Adipocyte (in vitro differentiated cells): ENCODE measurements at regions not wholly inside any gene's neighbourhood (a gene's known extent, or its start where the extent isn't known, plus 50 kb on each side); places are given as distances from the start of the nearest gene placed in this dataset.
A peak's percentile ranks its signal among the peaks of the same experiment; 100 is the strongest.

ENCODE experiments used
- DNase-seq: peaks from one replicate; pipeline ENCODE4 v3.0.0-alpha.2; 2015; ENCODE audit warnings: low read depth
- H3K27me3 ChIP-seq: replicated peaks from 2 replicates; pipeline ENCODE4 v1.7.0; 2013; ENCODE audit warnings: mild to moderate bottlenecking, low read length, moderate library complexity; ENCODE audit not compliant: control insufficient read depth, insufficient read depth
- H3K36me3 ChIP-seq: 2 replicates; pipeline ENCODE4 v1.7.0; 2013; ENCODE audit warnings: low read length, mild to moderate bottlenecking, moderate library complexity; ENCODE audit not compliant: control insufficient read depth, insufficient read depth, severe bottlenecking
- H3K4me1 ChIP-seq: 2 replicates; pipeline ENCODE4 v1.7.0; 2013; ENCODE audit warnings: mild to moderate bottlenecking, low read length, moderate library complexity; ENCODE audit not compliant: control insufficient read depth, insufficient read depth
- H3K4me3 ChIP-seq: 2 replicates; pipeline ENCODE4 v1.7.0; 2013; ENCODE audit warnings: mild to moderate bottlenecking, low read length, moderate library complexity
- H3K9ac ChIP-seq: 2 replicates; pipeline ENCODE4 v1.7.0; 2013; ENCODE audit warnings: mild to moderate bottlenecking, low read length, moderate library complexity
- H3K9me3 ChIP-seq: 2 replicates; pipeline ENCODE4 v1.7.0; 2013; ENCODE audit warnings: mild to moderate bottlenecking, low read length, moderate library complexity; ENCODE audit not compliant: control insufficient read depth

DNA sequence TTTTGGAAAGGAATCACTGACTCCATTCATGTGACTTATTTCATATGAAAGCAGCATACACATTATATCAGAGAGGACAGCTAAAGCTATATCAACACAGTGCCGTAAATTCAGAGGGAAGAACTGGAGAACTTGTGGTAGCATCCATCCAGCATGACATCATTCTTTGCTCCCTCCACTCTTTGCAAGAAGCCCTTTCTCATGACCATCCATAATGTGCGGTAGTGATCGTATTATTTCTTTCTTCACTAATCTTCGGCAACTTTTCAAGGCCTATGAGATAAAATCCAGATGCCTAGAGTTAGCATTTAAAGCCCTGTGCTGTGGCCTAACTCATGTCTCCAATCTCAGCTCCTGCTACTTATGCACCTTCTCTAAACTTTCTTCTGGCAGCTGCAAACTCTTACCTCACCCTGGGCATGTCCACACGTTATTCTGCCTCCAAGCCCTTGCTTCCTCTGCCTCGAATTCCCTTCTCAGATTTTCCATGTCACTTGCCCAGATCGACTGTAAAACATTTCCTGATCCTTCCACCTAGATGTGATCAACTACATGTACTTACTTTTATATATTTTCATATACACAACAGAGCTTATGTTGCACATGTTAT lies 307.3 kb upstream of the SGCD start:
- H3K9ac ChIP-seq = no peak overlapping the region
- H3K4me1 ChIP-seq = no peaks in the 10 kb centered on the region
- H3K4me3 ChIP-seq = no peak overlapping the region
- no peak for DNase-seq
- no peaks in the 10 kb centered on the region for H3K27me3 ChIP-seq
- H3K36me3 ChIP-seq = no peaks in the 10 kb centered on the region
- no peaks in the 10 kb centered on the region for H3K9me3 ChIP-seq

DNA sequence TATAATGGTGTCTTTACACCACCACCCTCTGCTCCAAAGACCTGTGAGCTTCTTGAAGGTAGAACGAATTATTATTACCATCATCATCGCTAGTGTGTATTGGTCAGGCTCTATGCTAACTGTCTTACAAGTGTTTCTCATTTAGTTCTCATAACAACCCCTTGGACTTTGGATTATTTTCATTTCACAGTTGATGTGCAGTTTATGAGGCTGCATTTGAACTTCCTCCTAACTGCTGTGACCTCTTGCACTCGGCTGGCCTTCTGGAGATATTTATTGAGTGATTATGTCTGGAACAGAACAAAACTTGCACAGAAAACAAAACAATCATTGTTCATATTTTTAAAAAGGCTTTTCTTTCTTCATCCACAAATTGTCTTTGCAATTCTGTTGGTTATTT lies 306.3 kb upstream of the SGCD start:
- no peak overlapping the region for H3K4me3 ChIP-seq
- no peak overlapping the region for H3K9ac ChIP-seq
- no peaks in the 10 kb centered on the region for H3K27me3 ChIP-seq
- no peaks in the 10 kb centered on the region for H3K4me1 ChIP-seq
- H3K36me3 ChIP-seq = no peaks in the 10 kb centered on the region
- H3K9me3 ChIP-seq = no peaks in the 10 kb centered on the region
- DNase-seq = no peak

DNA sequence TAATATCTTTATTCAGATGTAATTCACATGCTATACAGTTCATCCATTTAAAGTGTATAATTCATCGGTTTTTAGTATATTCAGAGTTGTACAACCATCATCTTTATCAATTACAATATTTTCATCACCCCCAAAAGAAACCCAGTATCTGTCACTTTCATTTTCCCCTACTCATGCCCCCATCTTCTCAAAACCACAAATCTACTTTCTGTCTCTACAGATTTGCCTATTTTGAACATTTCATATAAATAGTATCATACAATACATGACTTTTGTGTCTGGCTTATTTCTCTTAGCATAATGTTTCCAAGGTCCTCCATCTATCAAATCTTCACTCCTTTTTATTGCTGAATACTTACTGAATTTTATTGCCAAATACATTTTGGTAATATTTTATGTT lies 305.1 kb upstream of the SGCD start:
- no peak for DNase-seq
- Histone ChIP-seq H3K4me3 (no peak overlapping the region), H3K9me3 (peaks cover 3% of the 10 kb centered on the region), H3K9ac (no peak overlapping the region), H3K4me1 (no peaks in the 10 kb centered on the region), H3K36me3 (no peaks in the 10 kb centered on the region), H3K27me3 (no peaks in the 10 kb centered on the region)

DNA sequence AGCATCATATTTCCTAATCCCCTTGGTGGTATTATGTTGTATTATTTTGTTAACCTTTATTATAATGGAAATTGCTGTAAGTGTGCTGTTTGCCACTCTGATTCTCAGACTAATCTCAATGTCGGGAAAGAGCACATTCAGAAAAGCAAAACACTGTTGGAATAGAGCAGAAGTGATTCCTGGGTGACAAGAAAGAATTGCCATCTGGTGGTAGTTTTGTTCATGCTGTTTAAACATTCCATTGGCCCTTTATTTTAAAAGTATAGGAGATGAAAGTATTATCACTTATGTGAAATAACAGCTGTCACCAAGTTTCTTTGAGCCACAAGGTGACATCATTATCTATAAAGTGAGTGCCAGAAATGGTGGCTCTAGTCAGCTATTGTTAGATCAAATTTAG lies 301.3 kb upstream of the SGCD start:
- peaks cover 3% of the 10 kb centered on the region for H3K9me3 ChIP-seq
- H3K36me3 ChIP-seq = no peaks in the 10 kb centered on the region
- H3K4me1 ChIP-seq = no peaks in the 10 kb centered on the region
- no peak overlapping the region for H3K4me3 ChIP-seq
- H3K27me3 ChIP-seq = no peaks in the 10 kb centered on the region
- no peak overlapping the region for H3K9ac ChIP-seq
- DNase-seq = no peak

- DNase-seq = peak; percentile 20
- Histone ChIP-seq H3K4me3 (no peak overlapping the region), H3K9me3 (peaks cover 7% of the 10 kb centered on the region), H3K36me3 (no peaks in the 10 kb centered on the region), H3K27me3 (no peaks in the 10 kb centered on the region), H3K4me1 (no peaks in the 10 kb centered on the region), H3K9ac (no peak overlapping the region)
Observed at GRCh38 chr5:156031181-156031580, 295.8 kb upstream of the SGCD start.

DNA sequence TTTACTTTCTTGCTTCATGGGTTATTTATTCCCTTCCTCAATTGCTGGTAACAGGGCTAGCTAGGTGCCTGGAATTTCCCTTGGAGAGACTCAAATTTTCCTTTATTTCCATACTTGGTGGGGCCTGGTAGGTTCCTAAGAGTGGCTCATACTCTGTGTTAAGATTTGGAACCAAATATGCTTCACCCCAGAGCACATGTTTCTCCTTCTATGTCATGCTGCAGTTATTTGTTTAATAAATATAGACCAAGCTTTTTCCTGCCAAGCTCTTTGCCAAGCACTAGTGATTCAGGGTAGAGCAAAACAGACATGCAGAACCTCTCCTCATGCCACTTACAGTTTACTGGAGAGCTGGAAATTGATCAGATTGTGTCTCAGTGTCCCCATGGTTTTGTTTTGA lies 290.3 kb upstream of the SGCD start:
- Histone ChIP-seq H3K4me3 (no peak overlapping the region), H3K4me1 (no peaks in the 10 kb centered on the region), H3K27me3 (no peaks in the 10 kb centered on the region), H3K9ac (no peak overlapping the region), H3K36me3 (no peaks in the 10 kb centered on the region), H3K9me3 (peaks cover 4% of the 10 kb centered on the region)
- peak; percentile 64 for DNase-seq

GRCh38 chr5:156037151-156037909 lies 289.6 kb upstream of the SGCD start:
- H3K27me3 ChIP-seq = no peaks in the 10 kb centered on the region
- H3K4me3 ChIP-seq = no peak overlapping the region
- no peak overlapping the region for H3K9ac ChIP-seq
- DNase-seq = no peak
- peaks cover 4% of the 10 kb centered on the region for H3K9me3 ChIP-seq
- H3K4me1 ChIP-seq = no peaks in the 10 kb centered on the region
- H3K36me3 ChIP-seq = no peaks in the 10 kb centered on the region

- H3K36me3 ChIP-seq = no peaks in the 10 kb centered on the region
Observed at GRCh38 chr5:156042726-156043125, 284.2 kb upstream of the SGCD start.

DNA sequence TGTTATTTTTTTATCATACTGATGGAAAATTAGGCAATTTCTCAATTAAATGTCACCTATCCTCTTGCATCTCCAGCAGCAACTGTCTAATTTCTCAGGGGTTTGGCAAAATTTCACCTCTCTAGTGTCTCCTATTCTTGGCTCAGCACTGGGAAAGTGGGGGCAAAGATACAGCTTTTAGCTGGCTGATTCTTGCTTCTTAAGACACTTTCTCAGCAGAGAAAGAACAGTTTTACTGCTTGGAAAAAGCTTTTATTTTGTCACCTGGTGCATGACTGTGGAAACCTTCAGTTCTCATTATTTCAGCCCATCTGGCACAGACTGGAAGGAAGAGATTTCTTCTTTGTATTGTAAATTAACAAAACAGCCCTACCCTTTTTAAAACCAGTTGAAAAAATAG lies 283.6 kb upstream of the SGCD start:
- H3K9ac ChIP-seq = no peak overlapping the region
- no peak for DNase-seq
- H3K4me3 ChIP-seq = no peak overlapping the region
- H3K9me3 ChIP-seq = no peaks in the 10 kb centered on the region
- no peaks in the 10 kb centered on the region for H3K27me3 ChIP-seq
- no peaks in the 10 kb centered on the region for H3K4me1 ChIP-seq
- H3K36me3 ChIP-seq = no peaks in the 10 kb centered on the region

More at GRCh38 chr5:156042726-156043125, 284.2 kb upstream of the SGCD start:
- no peaks in the 10 kb centered on the region for H3K27me3 ChIP-seq
- H3K4me1 ChIP-seq = no peaks in the 10 kb centered on the region
- no peaks in the 10 kb centered on the region for H3K9me3 ChIP-seq
- no peak overlapping the region for H3K4me3 ChIP-seq
- DNase-seq = no peak
- H3K9ac ChIP-seq = no peak overlapping the region

DNA sequence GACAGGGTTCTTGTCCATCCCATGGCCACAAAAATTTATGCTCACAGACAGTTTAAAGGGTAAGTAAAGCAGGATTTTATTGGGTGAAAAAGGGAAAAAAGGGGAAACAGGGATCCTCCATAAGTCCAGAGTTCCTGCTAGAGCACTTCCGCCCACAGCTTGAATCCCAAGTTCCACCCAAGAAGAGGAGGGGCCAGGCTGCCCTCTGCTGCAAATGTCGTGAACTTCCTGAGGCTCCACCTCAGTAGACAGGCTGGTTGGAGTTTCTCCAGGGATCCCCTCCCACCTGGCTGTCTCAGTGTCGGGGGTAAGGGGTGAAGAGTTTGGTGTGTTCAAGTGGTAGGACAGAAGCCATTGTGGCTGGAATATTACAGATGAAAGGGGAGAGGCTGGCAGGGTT lies 275.0 kb upstream of the SGCD start:
- Histone ChIP-seq H3K36me3 (no peaks in the 10 kb centered on the region), H3K9ac (no peak overlapping the region), H3K4me1 (no peaks in the 10 kb centered on the region), H3K4me3 (no peak overlapping the region), H3K9me3 (no peaks in the 10 kb centered on the region), H3K27me3 (no peaks in the 10 kb centered on the region)
- no peak for DNase-seq

DNA sequence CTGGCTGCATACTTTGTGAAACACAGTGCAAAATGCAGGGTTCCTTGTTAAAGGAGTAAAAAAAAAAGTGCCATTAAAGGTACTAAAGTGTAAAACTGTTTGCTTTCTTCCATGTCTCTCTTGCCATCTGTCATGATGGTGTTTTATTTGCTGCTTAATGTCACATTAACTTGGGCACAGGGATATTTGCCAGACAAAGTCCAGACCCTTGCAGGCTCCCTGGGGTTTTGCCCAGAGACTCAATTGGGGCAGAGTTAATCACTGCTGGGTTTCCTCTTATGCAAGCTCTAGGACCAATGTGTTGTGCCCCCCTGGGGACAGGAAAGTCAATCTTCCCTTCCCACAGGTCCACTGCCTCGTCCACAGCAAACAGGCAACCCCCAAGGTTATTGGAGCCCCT lies 274.3 kb upstream of the SGCD start:
- Histone ChIP-seq H3K36me3 (no peaks in the 10 kb centered on the region), H3K9ac (no peak overlapping the region), H3K4me1 (no peaks in the 10 kb centered on the region), H3K9me3 (no peaks in the 10 kb centered on the region), H3K27me3 (no peaks in the 10 kb centered on the region), H3K4me3 (no peak overlapping the region)
- DNase-seq = no peak

DNA sequence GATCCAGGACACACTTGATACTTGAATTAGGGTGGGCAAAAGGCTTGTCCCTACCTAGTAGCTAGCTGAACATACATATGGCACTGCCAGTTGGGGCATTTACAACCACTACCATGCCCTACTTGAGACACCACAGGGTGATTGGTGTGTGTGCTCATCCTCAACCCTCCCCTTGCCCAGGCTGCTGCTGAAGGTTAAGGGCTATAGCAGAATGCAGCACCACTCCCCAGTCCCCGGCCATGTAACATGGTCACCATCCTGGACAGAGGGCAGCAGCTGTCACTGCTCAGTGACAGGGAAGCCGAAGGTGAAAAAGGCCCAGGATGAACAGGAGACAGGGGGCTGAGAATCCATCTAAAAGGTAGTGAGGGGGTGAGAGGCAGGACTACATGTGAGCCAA lies 273.9 kb upstream of the SGCD start:
- no peaks in the 10 kb centered on the region for H3K9me3 ChIP-seq
- no peaks in the 10 kb centered on the region for H3K27me3 ChIP-seq
- H3K9ac ChIP-seq = no peak overlapping the region
- H3K4me1 ChIP-seq = no peaks in the 10 kb centered on the region
- DNase-seq = no peak
- H3K4me3 ChIP-seq = no peak overlapping the region
- H3K36me3 ChIP-seq = no peaks in the 10 kb centered on the region
